Germinal center (tissue), 1 donor: ENCODE measurements at regions not wholly inside any gene's neighbourhood (a gene's known extent, or its start where the extent isn't known, plus 50 kb on each side); places are given as distances from the start of the nearest gene placed in this dataset.

Experiments used
- DNase-seq: peaks from one replicate; pipeline ENCODE4 v3.0.0; 2012; ENCODE audit warnings: mixed read lengths, low spot score

GRCh38 chr5:175109058-175109755 is 334.8 kb downstream of the DRD1 start:
- DNase-seq: no peak

DNA sequence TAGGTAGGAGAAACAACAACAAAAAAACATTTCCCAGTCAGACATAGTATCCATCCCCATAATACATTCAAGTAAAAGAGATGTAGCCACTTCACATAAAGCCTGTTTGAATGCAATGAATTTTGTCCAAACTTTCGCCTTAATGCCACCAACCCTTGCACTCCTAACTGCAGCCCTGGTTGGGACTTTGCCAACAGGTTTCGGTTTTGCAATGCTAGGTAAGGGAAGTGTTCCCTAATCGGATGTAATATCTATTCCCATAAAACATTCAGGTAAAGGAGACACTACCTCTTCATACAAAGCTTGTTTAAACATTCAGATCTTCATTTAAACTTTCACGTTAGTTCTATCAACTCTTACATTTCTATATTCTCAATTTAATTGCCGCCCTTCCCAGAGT is 336.1 kb downstream of the DRD1 start:
- DNase-seq: no peak

- DNase-seq: no peak
Measured at GRCh38 chr5:175107028-175107588, 336.9 kb downstream of the DRD1 start.

DNA sequence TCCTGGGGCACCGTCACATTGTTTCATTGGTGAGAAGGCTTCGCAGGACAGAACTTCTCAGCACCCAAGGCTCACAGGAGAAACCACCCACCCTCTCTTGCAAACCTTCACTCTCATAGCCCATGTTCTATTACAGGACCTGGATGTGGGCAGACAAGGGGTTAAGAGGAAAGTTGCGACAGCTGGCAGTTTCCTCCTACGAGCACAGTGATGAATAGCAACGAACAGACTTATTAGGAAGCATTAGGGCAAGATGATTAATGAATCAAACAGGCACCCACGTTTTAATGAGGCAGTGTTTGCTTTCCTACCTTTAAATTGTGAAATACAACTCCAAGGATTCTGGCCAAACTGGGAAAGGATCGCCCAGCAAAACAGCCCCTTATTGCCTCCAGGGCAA is 339.3 kb downstream of the DRD1 start:
- DNase-seq: no peak

DNA sequence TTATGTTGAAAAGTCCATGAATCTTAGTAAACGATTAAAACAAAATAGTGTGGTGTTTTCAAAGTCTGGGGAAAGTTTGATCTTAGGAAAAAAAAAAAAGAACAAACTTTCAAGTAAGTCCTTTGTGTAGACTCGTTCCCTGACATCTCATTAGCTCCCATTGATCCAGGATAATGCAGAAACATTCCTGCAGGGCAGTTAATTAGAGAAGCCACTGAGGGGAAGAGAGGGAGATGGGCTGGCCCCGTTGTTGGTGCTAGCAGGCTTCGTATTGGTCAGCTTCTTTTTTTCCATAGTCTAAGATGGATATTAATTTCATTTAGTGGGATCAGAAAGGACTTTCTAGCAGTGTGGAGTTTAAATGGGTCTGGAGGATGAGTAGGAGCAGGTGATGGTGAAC is 340.2 kb downstream of the DRD1 start:
- DNase-seq: no peak

DNA sequence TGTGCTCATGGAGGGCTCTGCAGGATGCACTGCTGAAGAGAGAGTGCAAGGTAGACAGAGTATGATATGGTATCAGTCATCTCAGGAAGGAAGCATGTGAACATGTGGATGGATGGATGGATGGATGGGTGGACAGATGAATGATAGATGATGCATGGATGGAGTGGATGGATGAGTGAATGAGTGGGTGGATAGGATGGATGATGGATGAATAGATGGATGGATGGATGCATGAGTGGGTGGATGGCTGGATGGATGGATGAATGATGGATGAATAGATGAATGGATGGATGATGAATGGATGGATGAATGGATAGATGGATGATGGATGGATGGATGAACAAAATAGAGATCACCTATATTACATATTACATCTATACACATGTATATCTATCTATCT is 341.3 kb downstream of the DRD1 start:
- no peak for DNase-seq

DNA sequence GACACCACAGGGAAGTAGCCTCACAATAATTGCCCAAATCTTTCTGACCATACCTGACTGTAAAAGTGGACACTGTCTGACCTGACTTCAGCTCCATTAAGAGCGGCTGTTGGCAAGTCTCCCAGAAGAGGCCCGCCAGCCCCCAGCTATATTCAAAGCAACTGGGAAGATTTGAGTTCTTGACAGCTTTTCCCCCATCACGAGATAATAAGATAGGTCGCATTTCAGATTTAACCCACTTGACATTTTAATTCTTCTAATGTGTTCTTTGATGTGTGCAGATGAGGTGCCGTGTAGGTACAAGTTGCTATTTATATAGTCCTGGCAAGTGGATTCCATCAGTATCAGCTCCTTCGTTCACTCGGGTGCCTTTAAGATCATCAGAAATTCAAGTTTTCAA is 345.7 kb downstream of the DRD1 start:
- DNase-seq: no peak

DNA sequence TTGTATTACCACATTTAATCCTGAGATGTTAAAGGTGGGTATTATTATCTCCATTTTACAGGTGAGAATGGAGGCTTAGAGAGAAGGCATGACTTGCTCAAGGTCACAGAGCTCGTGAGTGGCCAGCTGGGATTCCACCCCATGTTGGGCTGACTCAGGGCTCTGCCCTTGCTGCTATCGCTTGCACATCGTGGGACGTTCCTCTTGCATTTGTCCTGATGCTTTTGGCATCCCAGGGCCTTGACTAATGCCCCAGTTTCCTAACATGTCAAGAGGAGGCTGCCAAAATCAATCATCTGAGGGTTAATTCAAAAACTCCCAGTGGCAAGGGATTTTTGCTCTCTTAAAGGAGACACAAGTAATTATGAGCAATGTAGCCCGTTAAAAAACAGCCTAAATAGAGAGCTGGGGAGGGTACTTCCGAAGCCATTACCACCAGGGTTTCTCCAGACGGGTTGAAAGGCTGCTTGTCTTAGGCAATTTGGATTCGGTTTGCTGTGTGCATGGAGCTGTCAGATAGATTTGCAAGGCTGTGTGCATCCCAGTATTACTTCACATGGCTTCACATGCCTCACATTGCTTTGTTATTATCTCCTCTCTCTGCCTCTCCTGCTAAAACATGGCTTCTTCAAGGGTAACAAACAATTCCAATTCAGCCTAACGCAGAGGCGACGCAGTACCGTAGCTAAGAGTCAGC is 347.4 kb downstream of the DRD1 start:
- no peak for DNase-seq

- DNase-seq: no peak
Measured at GRCh38 chr5:175094461-175094860, 349.5 kb downstream of the DRD1 start.

DNA sequence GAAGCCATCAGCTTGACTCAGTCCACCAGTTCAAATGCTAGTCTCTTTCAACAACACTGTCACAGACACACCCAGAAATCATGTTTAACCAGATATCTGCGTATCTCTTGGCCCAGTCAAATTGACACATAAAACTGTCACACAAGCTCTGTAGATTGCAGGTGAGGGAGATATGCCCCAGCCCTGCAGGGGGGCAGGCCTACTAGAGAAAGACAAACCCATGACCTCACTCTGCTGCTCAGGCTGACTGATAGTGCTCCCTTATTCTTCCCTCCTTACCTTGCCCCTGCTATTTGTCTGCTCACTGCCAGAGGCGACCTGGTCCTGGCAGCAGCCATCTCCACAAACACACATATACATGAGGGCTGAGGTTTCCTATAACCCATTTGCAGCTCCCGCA is 351.3 kb downstream of the DRD1 start:
- no peak for DNase-seq

- no peak for DNase-seq
Measured at GRCh38 chr5:175088963-175089362, 355.0 kb downstream of the DRD1 start.

DNA sequence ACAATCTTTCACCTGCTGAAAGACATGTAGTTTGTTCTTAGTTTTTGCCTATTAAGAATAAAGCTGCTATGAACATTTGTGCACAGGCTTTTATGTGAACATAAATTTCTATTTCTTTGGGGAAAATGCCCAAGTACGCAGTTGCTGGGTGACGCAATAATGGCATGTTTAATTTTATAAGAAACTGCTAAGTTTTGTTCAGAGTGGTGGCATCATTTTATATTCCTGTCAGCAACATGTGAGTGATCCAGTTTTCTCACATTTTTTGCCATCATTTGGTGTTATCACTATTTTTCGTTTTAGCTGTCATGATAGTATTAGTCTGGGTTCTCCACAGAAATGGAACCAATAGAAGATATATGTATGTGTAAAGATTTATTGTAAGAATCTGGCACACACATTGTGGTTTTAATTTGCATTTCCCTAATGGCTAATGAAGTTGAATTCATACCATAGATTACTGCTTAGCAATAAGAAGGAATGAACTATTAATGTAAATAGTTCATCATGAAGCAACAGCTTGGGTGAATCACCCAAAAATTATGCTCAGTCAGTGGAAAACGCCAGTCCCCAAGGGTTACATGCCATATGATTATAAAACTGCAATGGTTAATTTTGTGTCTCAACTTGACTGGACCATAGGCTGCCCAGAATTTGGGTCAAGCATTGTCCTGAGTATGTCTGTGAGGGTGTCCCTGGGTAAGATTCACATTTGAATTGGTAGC is 358.6 kb downstream of the MSX2 start:
- no peak for DNase-seq

- no peak for DNase-seq
Measured at GRCh38 chr5:175082346-175082745, 358.0 kb downstream of the MSX2 start.

DNA sequence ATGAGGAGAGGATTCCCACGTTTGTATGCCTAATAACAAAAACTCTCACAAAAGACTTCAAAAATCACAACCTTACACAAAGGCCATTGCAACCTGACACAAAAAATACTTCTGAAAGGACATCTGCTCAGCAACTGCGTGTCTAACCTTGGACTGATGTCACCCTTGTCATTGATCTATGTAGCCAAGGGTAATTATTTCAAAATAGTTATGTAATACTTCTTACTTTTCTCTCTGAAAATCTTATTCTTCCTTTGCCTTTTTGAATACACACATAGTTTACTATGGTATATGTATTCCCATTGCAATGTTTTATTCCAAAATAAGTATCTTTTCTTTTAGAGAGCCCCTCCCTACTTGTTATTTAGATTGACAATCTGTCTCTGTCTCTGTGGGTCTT is 355.3 kb downstream of the MSX2 start:
- no peak for DNase-seq

DNA sequence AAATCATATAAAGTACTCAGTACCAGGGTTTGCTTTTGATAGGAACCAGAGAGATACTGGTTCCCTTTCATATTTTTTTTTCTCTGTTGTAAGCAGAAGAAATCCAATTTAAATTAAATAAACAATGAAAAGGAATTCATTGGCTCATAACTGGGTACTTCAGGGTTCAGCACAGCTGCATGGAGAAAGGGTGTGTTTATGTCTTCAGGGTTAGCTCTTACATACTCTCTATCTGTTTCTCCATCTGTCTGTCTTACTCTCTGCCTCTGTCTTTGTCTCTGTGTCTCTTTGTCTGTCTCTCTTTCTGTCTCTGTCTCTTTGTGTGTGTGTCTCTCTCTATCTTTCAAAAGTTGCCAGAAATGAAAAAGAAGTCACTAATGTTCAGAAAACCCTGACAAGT is 345.9 kb downstream of the MSX2 start:
- no peak for DNase-seq

GRCh38 chr5:175060257-175060656 is 335.9 kb downstream of the MSX2 start:
- DNase-seq: no peak

DNA sequence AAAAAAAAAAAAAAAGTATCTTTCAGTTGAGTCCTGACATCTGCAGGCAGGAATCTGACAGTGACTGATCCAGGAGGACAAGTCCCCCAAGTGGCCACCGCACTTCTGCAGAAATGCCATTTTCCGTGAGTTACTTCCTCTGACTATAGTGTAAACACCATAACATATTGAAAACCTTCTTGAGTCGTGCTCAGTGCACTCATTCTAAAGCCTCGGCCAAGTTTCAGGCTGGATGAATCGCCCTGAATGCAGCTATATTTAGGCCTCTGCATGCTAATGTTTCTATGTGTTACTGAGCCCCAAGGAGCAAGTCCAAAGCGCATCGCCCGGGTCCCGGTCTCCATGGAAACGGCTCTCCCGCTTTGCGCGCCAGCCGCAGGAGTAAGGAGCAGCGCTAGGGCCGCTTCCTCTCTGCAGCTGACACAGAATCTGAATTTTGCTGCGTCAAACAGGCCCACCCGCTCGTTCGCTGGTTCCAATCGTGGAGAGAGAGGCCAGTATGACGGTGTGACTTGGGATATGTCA is 335.4 kb downstream of the MSX2 start:
- DNase-seq: no peak

GRCh38 chr5:175056831-175057230 is 332.4 kb downstream of the MSX2 start:
- DNase-seq: no peak

DNA sequence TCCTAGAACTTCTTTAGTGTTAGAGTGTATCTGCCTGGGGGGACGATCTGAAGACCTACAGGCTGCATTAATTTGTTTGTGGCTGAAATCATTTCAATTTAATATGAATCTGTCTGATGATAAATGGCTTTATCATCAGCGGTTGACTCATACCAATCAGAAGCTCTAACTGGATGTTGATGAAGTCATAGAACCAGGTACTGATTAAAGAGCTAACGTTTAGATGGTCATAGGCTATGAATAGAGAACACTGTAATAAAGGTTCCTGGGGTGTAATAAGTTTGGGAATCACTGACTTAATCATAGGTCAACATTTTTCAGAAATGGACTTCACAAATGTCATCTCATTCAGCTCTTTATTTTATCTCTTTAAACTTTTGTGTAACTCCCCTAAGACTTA is 329.9 kb downstream of the MSX2 start:
- no peak for DNase-seq

DNA sequence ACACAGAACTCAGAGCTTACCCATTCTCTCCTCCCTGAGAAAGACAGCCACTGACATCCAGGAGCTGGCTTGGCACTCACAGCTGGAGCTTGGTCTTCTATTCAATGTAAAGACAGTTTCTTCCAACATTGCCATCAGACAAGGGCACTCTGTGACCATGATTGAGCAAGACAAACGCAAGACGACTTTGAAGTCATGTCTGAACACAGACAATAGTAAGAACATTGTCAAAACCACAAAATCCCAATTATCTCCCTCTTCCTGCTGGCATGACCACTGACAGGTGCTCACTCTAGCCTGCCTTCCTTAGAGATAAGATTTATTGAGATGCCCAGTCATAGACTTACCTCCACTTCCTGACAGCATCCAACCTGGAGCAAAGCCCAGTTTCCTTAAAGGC is 328.0 kb downstream of the MSX2 start:
- DNase-seq: no peak

- no peak for DNase-seq
Measured at GRCh38 chr5:175047048-175047447, 322.7 kb downstream of the MSX2 start.

GRCh38 chr5:175045820-175046219 is 321.4 kb downstream of the MSX2 start:
- DNase-seq: no peak

DNA sequence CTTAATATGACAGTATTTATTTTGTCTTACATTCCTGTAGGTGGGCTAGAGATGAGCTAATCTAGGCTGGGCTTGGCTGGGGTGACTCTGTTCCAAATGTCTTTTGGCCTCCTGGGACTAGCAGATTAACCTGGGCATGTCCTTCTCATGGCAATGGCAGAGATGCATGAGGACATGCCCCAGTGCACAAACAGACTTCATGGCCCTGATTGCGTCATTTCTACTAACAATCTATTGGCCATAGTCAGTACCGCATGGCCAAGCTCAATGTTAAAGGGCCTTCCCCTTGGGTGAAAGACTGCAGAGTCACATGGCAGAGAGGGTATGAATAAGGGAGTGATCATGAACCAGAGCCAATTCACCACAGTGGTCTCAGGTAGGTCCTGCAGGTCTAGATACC is 313.4 kb downstream of the MSX2 start:
- no peak for DNase-seq
